KG1 (cell line): ENCODE measurements at regions not wholly inside any gene's neighbourhood (a gene's known extent, or its start where the extent isn't known, plus 50 kb on each side); places are given as distances from the start of the nearest gene placed in this dataset.
"Not testable (repeated sequence)": the region's sequence is repeated elsewhere in the genome, so short reads cannot be mapped to it uniquely, and the experiment has no call there.

Experiments
- DNase-seq: peaks from one replicate; lab custom pipeline; 2025; lab: John Stamatoyannopoulos, UW

- DNase-seq: no peak
Observed at GRCh38 chr7:109635374-109635773, 1065.7 kb downstream of the DNAJB9 start.

DNA sequence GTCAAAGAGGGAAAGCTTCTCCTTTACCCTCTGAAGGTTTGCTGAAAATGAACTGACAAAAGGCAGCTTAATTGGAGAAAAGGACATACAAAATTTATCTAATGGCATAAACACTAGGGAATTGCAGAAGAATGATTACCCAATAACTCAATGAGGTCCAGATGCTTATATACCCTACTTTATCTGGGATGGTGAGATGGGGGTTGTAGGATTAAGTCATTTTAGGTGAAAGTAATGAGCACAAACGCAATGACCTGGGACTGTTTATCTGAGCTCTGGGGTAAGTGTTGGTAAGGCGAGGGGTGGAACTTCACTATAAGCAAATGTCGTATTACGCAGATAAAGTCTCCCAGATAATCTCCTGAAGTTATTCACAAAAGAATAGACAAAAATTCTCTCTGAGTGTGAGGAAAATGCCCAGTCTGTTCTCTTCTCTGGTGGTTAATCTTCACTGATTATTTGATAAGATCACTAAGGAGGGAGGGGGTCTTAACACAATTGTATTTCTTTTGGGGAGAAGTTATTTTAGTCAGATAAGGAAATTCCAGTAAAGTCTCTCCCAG lies 1067.8 kb downstream of the DNAJB9 start:
- no peak for DNase-seq

GRCh38 chr7:109638321-109638720 lies 1068.6 kb downstream of the DNAJB9 start:
- DNase-seq: no peak

- DNase-seq: no peak
Observed at GRCh38 chr7:109639561-109639960, 1069.9 kb downstream of the DNAJB9 start.

- DNase-seq: no peak
Observed at GRCh38 chr7:109641445-109641844, 1071.8 kb downstream of the DNAJB9 start.

- DNase-seq: no peak
Observed at GRCh38 chr7:109646124-109646523, 1076.5 kb downstream of the DNAJB9 start.

DNA sequence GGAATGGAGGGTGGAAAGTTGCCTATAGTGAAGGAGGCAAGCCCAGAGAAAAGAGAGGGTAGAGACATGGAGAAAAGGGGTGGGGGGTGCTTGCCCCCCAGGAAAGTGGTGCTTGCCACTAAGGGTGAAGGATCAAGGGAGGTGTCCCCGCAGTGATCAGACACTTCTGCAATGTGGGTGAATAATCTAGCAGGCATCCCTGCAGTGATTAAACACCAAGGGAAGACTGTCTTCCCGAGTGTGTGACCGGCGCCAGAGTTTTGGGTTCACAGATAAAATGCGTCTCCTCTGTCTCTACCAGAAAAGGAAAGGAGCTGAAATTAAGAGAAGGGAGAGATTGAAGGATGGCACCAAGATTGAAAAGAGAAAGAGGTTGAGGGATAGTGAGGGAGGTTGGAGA lies 1076.9 kb downstream of the DNAJB9 start:
- DNase-seq: not testable (repeated sequence)

GRCh38 chr7:109647263-109647662 lies 1077.6 kb downstream of the DNAJB9 start:
- DNase-seq: not testable (repeated sequence)

DNA sequence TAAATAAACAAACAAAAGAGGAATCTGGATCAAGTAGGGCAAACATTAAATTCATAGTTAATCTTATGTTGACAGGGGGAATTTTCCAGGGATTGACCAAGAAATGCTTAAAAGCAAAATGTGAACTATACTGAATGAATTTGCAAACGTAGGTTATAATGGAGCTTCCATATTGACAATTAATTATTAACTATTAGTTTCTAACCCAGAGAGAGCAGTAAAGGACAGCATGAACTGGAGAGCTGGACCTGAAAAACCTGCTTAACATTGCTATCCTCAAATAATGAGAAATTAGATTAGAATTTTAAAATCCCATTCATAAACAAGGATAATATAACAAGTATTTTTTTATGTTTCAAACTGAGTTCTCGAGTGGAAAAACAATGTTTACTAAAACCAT lies 1089.6 kb downstream of the DNAJB9 start:
- DNase-seq: no peak

GRCh38 chr7:109660401-109660800 lies 1090.7 kb downstream of the DNAJB9 start:
- DNase-seq: no peak

- no peak for DNase-seq
Observed at GRCh38 chr7:109663806-109664205, 1094.1 kb downstream of the DNAJB9 start.

DNA sequence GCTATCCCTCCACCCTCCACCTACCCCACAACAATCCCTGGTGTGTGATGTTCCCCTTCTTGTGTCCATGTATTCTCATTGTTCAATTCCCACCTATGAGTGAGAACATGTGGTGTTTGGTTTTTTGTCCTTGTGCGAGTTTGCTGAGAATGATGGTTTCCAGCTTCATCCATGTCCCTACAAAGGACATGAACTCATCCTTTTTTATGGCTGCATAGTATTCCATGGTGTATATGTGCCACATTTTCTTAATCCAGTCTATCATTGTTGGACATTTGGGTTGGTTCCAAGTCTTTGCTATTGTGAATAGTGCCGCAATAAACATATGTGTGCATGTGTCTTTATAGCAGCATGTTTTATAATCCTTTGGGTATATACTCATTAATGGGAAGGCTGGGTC lies 1117.6 kb downstream of the DNAJB9 start:
- DNase-seq: not testable (repeated sequence)

DNA sequence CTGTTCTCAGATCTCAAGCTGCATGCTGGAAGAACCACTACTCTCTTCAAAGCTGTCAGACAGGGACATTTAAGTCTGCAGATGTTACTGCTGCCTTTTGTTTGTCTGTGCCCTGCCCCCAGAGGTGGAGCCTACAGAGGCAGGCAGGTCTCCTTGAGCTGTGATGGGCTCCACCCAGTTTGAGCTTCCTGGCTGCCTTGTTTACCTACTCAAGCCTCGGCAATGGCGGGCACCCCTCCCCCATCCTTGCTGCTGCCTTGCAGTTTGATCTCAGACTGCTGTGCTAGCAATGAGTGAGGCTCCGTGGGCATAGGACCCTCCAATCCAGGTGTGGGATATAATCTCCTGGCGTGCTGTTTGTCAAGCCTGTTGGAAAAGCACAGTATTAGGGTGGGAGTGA lies 1122.9 kb downstream of the DNAJB9 start:
- DNase-seq: not testable (repeated sequence)

GRCh38 chr7:109694149-109695071 lies 1124.7 kb downstream of the DNAJB9 start:
- no peak for DNase-seq

- DNase-seq: no peak
Observed at GRCh38 chr7:109695419-109695818, 1125.7 kb downstream of the DNAJB9 start.

DNA sequence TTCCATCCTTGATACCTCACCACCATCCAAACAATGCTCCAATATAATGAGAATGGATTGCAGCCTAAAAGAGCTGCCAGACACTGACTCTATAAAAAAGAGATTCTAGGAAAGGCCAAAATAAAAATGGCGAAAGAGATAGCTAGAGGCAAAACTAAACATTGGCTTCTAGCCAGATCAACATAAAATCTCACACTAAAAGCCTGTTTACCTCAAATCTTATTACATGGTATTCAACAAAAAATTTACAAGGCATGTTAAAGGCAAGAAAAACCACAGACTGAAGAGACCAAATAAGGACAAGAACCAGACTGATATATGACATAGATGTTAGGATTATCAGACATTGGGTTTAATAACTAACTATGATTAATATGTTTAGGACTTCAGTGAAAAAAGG lies 1127.0 kb downstream of the DNAJB9 start:
- no peak for DNase-seq

- DNase-seq: no peak
Observed at GRCh38 chr7:109699661-109700060, 1130.0 kb downstream of the DNAJB9 start.

- DNase-seq: no peak
Observed at GRCh38 chr7:109713366-109713765, 1143.7 kb downstream of the DNAJB9 start.

GRCh38 chr7:109719359-109719758 lies 1149.7 kb downstream of the DNAJB9 start:
- not testable (repeated sequence) for DNase-seq

DNA sequence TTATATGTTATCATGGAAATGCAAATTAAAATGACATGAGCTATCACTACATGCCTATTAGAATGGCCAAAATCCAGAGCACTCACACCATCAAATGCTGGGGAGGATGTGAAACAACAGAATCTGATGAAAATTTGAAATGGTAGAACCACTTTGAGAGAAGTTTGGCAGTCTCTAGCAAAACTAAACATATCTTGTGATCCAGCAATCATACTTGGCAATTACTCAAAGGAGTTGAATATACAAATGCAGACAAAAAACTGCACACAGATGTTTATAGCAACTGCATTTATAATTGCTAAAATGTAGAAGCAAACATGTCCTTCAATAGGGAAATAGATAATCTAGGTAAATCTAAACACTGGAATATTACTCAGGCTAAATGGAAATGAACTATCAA lies 1164.9 kb downstream of the DNAJB9 start:
- DNase-seq: no peak

- no peak for DNase-seq
Observed at GRCh38 chr7:109735881-109736280, 1166.2 kb downstream of the DNAJB9 start.

DNA sequence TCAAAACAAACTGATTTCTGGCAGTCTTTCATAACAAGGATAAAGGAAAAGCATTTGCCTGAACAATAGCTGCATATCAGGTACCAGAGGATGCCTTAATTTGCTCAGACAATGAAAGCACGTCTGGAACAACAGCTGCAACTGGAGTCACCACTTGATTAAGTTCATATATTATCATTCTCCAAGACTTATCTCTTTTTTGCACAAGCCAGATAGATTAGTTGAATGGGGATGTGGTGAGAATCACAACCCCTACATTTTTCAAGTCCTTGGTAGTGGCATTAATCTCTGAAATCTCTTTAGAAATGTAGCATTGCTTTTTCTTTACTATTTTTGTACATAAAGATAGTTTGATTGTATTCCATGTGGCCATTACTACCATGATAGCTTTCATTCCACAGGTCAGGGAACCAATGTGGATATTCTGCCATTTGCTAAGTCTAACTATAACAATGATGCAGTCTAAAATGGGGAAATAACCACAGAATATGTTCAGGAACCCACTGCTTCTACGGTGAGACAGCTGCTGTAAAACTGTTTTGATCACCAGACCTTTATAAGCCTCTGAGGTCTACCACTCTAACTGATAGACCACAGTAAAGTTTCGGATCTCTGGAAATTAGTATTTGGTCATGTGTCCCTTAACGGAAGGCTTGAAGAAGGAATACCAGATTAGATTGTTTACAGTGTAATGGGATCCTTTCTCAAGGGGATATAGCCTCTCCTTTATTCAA lies 1176.2 kb downstream of the DNAJB9 start:
- no peak for DNase-seq

DNA sequence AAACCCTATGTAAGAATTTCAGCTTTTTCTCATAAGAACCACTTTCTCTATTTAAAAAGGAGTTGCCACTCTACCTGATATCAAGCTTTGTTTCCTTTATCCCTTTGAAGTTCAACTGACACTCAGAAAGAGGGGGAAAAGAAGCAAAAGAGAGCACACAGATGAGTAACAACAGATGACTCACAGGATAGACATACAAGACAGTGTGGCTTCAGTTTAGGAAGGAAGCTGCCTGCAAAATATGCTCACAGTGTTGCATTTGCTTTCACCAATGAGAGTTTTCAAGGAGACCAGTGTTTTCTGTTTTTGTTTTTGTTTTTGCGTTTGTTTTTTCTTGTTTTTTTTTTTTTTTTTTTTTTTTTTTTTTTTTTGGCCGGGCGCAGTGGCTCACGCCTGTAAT lies 1181.6 kb downstream of the DNAJB9 start:
- no peak for DNase-seq
